GM21825 (cell line): ENCODE measurements at regions not wholly inside any gene's neighbourhood (a gene's known extent, or its start where the extent isn't known, plus 50 kb on each side); places are given as distances from the start of the nearest gene placed in this dataset.

ENCODE experiments used
- ATAC-seq: cut with Tn5 transposase; IDR thresholded peaks from one replicate; pipeline ENCODE4 v1.9.1; 2021; ENCODE audit warnings: mild to moderate bottlenecking, moderate library complexity; ENCODE audit not compliant: unreplicated experiment

DNA sequence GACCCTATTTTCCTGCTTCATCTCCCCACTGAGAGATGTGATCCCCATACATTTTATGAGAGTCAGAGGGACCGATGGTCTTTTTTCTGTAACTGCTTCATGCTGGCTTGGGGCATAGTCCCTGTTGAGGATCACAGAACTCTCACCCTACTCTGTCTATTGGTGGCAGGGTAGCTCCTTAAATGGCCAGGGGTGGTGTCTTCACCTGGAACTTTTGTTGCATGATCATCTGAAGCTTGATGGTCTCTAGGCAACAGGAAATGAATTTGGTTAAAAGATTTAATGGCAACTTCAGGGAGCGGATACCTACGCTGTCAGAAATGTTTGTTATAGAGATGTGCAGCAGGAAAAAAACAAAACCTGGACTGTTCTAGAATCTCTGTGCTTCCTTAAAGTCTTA, 87.0 kb upstream of the GLIS3 start:
- ATAC-seq = no peak

DNA sequence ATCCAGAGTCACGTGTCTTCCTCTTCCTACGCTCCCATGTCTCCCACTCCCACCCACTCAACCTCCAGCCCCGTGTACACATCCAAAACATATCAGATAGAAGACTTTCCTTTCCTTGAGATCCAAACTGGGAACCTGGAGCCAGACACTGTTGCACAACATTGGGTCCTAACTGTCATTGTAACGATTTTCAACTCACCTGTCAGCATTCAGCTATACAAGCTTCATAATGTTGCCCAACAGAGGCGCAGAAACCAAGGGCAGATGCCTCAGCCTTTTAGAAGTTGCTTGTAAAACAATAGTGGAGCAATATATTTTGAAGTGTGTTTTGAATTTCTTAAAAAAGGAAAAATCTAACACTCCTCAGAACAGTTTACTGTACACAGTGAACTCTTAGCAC, 84.9 kb upstream of the GLIS3 start:
- no peak for ATAC-seq

DNA sequence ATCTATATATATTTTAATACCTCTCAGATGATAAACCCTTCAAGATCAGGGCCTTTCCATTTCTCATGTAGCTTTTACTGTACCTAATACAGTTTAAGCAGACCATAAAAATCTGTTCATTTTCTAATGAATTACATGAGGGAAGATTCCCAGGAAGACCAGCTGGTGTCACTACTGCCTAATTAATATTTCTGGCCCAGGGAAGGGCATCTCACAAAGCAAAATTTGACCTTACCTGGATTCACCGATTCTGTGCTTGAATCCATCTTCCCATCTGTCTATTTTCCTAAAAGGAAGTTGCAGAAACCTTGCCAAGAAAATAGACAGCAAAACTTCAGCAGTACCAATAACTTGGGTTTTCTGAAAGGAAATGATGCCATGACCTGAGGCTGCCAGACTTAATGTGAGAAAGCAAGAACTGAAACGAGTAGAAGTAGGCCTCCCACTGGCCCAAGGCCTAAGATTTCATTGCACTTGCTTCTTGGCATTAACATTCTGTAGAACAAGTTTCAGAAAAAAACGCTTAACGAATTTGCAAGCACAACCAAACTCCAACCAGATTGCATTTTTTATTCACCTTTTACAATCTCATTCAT, 83.0 kb upstream of the GLIS3 start:
- ATAC-seq = no peak

DNA sequence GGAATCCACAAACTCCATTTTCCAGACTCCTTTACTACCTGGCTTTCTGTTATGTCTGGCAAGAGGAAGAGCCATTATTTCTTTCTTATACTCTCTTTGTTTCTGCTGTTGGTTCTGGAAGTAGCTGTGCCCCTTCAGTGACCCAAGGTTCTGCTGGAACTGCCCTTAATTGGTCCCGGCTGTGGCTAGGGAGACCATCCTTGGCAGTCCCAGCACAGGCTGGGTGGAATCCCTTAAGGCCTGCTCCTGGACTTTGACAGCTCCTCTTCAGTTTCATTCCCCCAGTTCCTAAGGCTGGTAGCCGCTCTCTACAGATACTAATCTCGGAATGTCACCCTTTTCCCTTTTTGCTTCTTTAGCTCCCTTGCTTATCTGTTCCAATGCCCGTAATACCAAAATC, 81.9 kb upstream of the GLIS3 start:
- ATAC-seq = no peak

DNA sequence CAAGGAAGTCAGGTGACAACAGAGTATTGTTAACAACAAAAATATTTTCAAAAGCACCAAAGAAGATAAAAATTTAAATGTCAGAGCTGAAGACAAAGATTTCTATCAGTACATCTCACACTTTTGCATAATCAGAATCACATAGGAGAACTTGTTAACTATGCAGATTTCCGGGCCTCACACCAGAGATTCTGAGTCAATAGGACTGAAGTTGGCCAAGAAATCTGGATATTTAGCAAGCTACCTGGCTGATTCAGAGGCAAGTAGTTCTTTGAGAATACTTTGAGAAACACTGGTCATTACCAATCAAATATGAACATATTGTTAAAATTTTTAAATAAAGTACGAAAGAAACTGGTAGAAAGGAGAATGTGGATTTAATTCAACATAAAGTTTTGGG, 80.5 kb upstream of the GLIS3 start:
- ATAC-seq = no peak

DNA sequence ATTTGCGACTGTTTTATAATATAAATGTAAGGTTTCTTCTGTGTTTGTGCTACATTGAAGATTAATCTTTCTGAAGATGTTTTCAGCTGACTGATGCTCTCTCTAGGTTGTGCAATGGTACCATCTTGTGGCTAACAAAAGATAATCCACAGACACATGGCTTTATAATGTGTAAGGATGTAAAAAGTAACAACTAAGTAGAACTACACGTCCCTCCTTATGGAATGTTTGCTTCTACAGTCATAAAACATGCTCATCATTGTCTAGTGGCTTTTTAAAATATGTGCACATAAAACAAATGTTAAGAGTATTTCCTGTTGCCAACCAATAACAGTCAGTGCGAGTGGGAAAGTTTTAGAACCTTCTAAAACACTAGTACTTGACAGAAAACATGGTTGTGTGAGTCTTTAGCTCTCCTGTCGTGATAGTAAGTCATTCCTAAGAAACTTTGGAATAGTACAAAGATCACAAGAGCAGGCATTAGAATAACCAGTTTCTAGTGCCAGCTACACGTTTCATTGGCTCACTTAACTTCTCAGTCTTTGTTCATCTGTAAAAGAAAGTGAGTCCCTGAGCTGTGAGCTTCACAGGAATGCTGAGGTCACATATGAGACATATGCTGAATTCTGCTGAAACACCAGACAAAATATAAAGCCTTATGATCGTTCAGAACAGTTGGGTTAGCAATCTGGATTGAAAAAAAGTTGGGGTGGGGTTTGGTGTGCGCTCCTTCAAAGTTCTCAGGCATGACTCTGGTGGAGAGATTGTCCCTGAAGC, 75.7 kb upstream of the GLIS3 start:
- ATAC-seq = no peak

DNA sequence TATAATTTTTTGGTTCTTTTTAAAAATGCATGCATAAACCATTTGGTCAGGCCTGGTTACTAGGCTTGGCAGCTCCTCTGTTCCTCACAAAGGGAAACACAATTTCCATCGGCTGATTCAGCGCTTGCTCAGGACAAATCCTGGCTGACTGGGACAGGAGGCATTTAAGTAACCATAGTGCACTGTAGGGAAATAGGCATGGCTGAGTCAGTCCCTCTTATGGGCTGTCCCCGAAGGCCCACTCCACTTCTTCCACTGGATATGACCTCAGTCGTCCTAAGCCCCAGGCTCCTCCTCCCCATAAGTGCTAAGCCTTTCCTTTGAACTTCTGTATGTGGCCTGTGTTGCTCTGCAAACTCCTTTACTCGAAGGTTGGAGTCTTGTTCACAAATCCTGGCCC, 71.2 kb upstream of the GLIS3 start:
- no peak for ATAC-seq

DNA sequence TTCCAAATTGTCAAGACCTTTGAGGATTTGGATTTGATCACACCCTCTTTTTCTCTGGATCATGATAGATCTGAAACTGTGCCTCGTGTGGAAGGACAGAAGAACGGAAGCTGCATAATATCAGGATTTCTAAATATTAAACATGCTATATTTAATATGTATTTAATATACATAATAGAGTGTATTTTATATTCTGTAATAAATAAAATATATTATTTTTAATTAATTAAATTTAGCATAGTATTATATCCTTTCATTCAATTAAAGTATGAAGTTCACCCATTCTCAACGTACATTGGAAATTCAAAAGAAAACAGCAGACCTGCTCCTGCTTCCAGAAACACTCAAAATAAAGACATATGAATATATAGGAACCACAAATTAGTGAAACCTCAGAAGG, 70.6 kb upstream of the GLIS3 start:
- no peak for ATAC-seq

DNA sequence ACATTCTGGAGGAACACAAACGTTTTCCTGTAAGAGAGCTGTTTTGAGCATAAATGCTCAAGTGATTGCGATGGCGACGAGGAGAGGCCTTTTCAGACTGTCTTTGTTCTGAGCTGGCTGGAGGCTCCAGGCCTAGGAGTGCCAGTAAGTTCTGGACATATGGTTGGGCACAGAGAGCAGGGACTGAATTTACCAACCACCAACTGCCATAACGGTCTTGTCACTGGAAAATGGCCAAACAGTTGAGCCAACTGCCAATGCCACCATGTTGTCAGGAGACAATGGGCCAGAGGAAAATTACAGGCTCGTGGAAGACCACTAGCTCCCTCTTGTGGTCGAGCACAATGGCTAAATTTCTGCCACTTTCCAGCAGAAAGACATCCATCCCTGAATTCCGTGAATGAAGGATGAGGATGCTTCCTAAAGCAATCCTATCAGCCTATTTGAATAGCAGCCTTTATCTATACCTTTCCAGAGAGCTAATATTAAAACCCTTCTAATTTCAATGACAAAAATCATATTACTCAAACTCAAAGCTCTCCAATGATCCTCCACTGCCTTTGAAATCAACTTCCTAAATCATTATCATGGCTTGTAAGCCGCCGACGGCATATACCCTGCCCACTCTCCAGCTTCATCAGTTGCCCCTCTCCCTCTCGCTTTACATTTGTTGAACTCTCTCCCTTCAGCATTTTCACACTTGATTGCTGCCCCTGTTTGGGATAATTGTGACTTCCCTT, 66.9 kb upstream of the GLIS3 start:
- no peak for ATAC-seq

DNA sequence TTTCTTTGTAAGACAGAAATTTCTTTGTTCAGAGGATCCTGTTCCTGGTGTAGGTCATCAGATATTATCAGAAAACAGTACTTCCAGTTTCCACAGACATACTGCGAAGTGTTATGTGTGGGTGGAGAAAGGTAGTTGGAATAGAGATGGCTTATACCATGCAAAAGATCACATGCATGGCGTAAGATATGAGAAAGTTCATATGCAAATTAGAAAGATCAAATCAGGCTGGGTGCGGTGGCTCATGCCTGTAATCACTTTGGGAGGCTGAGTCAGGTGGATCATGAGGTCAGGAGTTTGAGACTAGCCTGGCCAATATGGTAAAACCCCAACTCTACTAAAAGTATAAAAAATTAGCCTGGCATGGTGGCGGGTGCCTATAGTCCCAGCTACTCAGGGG, 65.2 kb upstream of the GLIS3 start:
- ATAC-seq = no peak

DNA sequence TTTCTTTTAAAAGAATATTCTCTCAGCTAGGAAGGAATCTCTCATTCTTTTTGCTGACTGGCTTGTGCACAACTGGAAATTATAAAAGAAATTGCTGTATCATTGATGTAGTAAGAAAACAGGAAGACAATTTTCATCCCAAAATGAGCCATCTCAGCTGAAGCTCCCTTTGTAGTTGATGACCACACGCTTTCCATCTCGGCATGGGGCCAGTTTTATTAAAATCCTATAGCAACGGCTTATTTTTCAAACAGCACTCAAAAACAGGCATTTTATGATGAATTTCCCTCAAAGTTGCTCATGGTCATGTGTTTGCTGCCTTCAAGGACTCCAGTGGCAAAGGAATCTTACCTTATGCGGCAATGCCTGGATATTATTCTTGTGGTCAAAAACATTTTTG, 62.4 kb upstream of the GLIS3 start:
- ATAC-seq = no peak

DNA sequence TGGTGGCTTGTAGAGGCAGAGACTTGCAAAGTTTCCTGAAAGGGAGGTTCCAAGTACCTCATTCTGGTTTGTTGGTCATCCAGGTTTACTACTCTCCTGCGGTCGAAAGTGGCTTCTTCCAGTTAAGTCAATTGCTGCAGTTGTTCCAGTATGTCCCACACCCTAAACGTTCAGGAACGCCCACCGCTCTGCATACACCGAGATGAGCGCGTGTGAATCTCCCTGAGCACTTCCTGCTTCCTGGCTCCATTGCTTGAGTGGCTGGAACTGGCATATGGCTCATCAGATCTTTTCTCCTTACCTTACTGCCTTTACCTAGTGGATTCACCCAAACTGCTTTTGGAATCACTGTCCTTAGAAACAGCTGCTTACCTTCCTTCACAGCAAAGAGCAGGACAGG, 59.1 kb upstream of the GLIS3 start:
- no peak for ATAC-seq

DNA sequence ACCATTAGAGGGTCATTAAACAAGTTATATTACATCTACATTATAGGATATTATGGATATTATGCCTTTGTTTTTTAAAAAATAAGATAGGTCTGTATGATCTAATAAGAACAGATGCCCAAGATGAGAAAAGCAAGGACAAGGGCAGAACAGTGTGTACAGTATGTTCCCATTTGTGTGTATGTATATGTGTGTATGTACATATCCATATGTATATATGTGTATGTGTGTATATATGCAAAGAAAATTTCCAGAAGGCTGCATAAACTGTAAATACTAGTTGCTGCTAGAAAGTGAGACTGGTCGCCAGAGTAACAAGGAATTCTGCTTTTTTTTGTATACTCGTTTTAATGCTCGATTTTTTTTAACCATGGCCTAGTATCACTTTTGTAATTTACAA, 58.1 kb upstream of the GLIS3 start:
- no peak for ATAC-seq

DNA sequence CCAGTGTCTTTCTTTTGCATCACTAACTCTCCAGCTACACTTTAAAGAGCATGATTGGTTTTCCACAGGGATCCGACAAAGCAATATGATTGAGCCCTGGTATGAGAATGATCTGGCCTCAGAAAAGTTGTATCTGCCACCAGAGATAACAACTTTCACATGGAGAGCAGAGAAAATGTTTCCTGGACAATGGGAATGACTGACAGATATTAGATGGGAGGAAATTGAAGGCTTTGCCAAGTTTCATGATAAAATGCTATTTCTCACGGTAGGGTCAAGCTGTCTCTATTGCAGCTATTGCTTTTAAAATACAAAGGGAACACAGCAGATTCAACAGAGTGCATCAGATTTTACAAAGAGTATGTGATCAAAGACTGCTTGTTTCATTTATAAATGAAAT, 56.4 kb upstream of the GLIS3 start:
- ATAC-seq = no peak

DNA sequence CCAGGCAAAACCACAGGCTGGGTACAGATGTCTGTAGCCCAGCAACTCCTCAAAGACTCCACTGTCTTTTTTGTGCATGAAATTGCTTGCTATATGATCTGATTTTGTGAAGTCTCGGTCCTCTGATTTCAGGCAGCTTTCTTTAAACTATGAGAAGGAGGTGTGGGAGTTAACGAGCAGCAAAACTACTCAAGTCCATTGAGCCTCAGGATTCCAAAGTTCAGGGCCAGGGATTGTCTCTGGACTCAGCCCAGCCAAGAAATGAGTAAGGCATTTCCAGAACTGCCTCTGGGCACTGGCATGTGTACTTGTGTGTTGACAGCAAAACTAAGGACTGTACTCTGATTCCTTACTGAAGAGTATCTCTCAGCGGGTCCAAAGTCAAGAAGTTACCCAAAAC, 53.4 kb upstream of the GLIS3 start:
- ATAC-seq = no peak

DNA sequence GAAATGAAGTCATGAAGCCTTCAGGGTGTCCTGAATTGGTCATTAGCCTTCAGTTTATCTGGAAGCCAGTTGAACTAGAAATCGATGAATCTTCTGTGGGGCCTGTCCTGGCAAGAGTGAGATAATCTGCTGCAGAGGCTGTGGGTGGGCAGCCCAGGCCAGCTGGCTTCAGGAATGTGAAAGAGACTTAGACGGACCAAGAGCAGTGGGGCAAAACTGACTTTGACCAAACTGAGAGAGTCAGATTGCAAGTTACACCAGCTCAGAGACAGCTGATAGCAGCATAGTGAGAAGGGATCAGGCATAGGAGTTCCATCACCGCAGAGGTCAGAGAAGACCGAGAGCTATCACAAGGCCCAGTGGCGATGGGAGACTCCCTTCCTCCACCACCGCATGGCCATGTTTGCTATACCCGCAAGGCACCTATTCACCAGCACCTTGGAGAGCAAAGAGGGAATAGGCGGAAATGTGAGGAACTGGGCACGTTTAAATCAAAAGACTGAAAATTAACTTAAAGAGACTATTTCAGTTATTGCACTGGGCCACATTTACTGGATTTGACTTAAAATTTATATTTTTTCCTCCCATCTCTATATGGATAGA, 50.0 kb upstream of the GLIS3 start:
- ATAC-seq = no peak
